ENCODE measurements at regions not wholly inside any gene's neighbourhood (a gene's known extent, or its start where the extent isn't known, plus 50 kb on each side); places are given as distances from the start of the nearest gene placed in this dataset.

DNA sequence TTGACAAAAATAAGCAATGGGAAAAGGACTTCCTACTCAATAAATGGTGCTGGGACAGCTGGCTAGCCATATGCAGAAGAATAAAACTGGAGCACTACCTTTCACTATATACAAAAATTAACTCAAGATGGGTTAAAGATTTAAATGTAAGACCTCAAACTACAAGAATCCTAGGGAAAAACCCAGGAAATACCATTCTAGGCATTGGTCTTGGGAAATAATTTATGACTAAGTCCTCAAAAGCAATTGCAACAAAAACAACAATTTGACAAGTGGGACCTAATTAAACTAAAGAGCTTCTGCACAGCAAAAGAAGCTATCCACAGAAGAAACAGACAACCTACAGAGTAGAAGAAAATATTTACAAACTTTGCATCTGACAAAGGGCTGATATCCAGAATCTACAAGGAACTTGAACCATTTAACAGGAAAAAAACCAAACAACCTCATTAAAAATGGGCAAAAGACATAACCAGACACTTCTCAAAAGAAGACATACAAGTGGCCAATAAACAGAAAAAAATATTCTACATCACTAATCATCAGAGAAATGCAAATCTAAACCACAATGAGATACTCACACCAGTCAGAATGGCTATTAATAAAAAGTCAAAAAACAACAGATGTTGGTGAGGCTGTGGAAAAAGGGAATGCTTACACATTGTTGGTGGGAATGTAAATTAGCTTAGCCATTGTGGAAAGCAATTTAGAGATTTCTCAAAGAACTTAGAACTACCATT is 75.2 kb upstream of the CPEB4 start:
- Histone ChIP-seq H3K36me3 (no peaks in the 10 kb centered on the region), H3K9me3 (no peaks in the 10 kb centered on the region), H3K4me1 (peaks cover 0 to 21% of the 10 kb centered on the region in 2 donors), H3K27me3 (no peaks in the 10 kb centered on the region), H3K4me3 (no peak overlapping the region), H3K27ac (no peak overlapping the region)
- ATAC-seq (no peak), DNase-seq (no peak)
- TF ChIP-seq, protein P1, sequence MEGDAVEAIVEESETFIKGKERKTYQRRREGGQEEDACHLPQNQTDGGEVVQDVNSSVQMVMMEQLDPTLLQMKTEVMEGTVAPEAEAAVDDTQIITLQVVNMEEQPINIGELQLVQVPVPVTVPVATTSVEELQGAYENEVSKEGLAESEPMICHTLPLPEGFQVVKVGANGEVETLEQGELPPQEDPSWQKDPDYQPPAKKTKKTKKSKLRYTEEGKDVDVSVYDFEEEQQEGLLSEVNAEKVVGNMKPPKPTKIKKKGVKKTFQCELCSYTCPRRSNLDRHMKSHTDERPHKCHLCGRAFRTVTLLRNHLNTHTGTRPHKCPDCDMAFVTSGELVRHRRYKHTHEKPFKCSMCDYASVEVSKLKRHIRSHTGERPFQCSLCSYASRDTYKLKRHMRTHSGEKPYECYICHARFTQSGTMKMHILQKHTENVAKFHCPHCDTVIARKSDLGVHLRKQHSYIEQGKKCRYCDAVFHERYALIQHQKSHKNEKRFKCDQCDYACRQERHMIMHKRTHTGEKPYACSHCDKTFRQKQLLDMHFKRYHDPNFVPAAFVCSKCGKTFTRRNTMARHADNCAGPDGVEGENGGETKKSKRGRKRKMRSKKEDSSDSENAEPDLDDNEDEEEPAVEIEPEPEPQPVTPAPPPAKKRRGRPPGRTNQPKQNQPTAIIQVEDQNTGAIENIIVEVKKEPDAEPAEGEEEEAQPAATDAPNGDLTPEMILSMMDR (IDR thresholded peaks at IDR 0.05): no peak
- intact Hi-C loops (cut with DNase I): no loop called here

DNA sequence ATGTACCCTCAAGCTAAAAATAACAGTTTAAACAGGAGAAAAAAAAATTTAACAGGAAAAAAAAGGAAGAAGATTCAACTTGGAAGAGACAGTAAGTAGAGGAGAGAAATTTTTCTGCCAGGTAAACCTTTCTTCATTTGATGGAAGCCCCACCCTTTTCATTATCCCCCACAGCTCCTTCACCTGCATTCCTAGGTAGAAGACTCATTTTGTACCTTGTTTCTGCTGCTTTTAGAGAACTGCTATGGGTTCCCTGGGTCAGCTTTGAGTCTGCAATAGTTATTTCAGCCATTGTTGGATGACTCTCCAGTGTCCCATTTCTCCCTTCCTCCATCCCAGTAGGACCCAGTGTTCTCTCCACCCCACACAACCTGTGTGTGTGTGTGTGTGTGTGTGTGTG is 74.1 kb upstream of the CPEB4 start:
- Histone ChIP-seq H3K4me3 (no peak overlapping the region), H3K4me1 (peaks cover 0 to 10% of the 10 kb centered on the region in 2 donors), H3K27me3 (no peaks in the 10 kb centered on the region), H3K36me3 (no peaks in the 10 kb centered on the region), H3K27ac (no peak overlapping the region), H3K9me3 (no peaks in the 10 kb centered on the region)
- intact Hi-C loops (cut with DNase I): no loop called here
- TF ChIP-seq, protein P1 (IDR thresholded peaks at IDR 0.05): no peak
- ATAC-seq (no peak), DNase-seq (no peak)

DNA sequence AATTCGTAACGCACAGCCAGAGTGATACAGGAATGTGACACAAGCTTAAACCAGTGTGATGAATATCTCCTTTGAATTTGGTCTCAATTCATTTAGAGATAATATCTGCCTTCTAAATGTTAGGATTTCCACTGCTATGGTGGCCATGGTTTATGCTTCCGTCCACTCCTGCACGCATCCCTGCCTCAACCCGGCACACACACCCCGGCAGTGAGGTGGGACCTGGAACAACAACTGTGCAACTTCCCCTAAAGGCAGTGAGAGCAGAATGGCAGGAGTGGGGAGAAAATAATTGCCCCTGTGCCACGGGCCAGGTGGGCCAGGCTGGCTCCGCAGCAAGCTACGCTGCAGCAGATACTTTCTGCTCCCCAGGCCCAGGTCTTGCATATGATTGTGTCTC is 72.6 kb upstream of the CPEB4 start:
- Histone ChIP-seq H3K27me3 (no peaks in the 10 kb centered on the region), H3K4me1 (peaks cover 0 to 7% of the 10 kb centered on the region in 2 donors), H3K27ac (no peak overlapping the region), H3K36me3 (no peaks in the 10 kb centered on the region), H3K9me3 (no peaks in the 10 kb centered on the region), H3K4me3 (no peak overlapping the region)
- intact Hi-C loops (cut with DNase I): no loop called here
- no peak for ATAC-seq
- TF ChIP-seq, protein P1 (IDR thresholded peaks at IDR 0.05): no peak
- DNase-seq: no peak

DNA sequence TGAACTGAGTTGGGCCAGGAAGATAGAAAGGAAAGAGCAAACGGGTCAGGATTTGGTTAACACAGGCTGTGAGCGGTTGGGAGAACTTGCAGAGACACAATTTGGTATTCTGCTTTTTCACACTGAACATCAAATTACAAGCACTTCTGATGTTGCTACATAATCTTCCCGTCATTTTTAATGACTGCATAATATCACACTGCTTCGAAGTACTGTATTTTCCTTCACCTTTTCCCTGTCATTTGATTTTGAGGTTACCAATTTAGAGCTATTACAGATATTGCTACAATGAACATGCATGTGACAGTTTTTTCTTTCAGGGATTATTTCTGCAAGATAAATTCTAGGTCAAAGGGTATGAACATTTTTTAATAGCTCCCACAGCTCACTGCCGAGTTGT is 71.4 kb upstream of the CPEB4 start:
- TF ChIP-seq, protein P1 (IDR thresholded peaks at IDR 0.05): no peak
- H3K36me3 ChIP-seq: no peaks in the 10 kb centered on the region
- ATAC-seq (no peak), DNase-seq (no peak)
- H3K9me3 ChIP-seq: no peaks in the 10 kb centered on the region
- intact Hi-C loops (cut with DNase I): no loop called here
- no peak overlapping the region for H3K4me3 ChIP-seq
- H3K27ac ChIP-seq: no peak overlapping the region
- peaks cover 0 to 13% of the 10 kb centered on the region in 2 donors for H3K4me1 ChIP-seq
- no peaks in the 10 kb centered on the region for H3K27me3 ChIP-seq

DNA sequence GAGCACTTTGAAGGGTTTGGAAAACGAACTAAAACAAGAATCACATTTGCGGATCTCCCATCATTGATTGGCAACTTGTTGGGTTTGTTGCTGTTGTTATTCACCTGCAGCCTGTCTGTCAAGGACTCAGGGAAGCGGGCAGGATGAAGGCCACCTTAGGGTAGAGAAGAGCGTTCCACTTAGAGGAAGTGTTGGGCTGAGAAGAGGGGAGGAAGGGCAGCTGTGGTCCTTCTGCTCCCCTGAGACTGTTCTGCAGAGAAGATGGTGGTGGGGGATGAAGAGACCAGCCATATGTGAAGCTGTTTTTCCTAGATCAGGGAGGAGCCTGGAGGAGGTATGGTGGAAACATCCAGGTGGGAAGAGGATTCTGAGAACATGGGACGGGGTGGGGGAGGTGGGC is 70.6 kb upstream of the CPEB4 start:
- H3K9me3 ChIP-seq: no peaks in the 10 kb centered on the region
- ATAC-seq: no peak

More for the DNA sequence above, 70.6 kb upstream of the CPEB4 start:
- Histone ChIP-seq H3K4me3 (no peak overlapping the region), H3K4me1 (peaks cover 0 to 12% of the 10 kb centered on the region in 2 donors), H3K27ac (no peak overlapping the region), H3K36me3 (no peaks in the 10 kb centered on the region), H3K27me3 (no peaks in the 10 kb centered on the region)
- no peak for DNase-seq
- TF ChIP-seq, protein P1 (IDR thresholded peaks at IDR 0.05): no peak
- intact Hi-C loops (cut with DNase I): no loop called here

Measured in left lung (tissue), 4 donors.